ENCODE measurements at regions not wholly inside any gene's neighbourhood (a gene's known extent, or its start where the extent isn't known, plus 50 kb on each side); places are given as distances from the start of the nearest gene placed in this dataset.

DNA sequence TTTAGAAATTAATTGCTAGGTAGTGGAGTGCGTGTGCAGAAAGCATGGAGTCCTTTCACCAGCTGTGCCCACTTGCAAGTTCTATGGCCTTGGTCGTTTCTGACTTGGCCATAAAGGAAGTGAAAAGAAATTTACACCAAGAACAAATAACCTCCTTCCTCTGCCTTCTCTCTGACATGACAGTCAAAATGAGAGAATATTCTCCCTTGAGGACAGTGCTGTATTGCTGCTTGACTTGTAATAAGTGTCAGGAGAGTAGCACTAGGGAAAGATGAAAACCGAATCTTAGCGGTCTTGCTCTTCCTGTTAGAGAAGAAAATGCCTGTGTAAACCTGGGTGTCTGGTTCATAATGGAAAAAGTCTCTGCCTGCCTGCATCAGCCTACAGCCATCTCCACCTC is 333.1 kb upstream of the RAG2 start:
- DNase-seq = no peak

DNA sequence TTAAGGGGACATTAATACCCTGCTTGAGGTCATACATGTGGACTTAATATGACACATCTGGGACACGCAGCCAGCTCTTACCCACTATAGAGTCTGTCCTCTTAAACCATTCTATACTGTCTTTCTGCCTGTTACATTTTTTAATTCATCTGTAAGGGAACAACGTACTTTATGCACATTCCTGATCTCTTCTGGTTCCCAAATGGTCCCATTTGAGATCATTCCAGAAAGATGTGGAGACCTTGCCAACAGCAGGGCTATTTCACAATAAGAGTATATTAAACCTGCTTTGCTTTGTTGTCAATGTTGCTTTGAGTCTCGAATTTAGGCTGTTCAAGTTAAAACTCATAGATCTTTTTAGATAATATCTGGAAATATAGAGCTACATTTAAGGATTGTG is 332.2 kb upstream of the RAG2 start:
- DNase-seq = no peak

DNA sequence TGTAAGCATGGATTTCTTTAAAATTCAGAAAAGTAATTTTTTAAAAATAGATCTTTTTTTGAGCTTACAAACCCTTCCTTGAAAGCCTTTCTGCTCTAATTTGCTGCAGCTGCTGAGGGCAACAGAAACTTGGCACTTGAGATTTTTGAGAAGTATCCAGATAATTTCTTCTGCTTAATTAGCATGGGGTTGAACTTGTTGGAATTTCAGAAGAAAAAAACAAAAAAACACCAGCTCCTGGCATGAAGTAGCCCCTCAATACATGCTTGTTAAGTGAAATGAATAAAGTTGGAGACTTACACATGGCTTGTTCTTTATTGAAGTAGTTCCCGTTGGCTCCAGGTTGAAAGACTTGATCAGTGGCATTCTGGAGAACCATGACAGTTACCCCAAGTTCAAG is 331.4 kb upstream of the RAG2 start:
- DNase-seq = no peak

DNA sequence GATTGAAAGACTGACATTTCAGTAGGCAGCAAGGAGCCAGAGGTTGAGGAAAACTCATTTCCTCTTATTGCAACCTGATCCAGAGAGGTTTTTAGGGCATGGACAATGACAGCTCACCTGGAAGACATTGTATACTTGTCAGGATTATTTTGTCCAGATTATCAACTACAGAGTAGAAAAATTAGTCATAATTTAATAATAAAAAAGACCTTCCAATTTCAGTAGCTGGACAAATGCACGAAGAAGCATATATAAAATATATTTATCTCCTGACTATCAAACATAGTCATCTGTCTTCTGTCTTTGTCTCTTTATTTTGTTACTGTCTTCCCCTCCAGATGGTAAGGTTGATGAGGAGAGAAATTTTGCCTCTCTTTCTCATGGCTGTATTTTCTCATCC is 330.6 kb upstream of the RAG2 start:
- no peak for DNase-seq

DNA sequence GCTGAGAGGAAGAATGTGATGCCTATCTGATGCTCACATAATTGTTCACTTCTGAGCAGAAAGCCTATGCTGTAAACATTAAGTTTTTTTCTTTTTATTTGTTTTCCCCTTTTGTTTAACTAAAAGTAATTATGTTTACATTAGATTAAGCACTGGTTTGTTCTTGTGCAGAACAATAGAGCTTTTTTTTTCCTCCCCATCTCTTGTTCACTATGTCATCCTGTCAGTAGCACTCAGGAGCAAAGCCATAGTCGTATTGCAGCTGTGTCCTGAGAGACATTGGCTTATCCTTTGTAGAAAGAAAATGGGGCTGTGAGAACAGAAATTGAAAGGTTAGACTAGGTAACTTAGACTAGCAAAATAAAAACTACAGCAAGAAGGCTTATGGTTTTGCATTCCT is 301.8 kb upstream of the RAG2 start:
- no peak for DNase-seq

DNA sequence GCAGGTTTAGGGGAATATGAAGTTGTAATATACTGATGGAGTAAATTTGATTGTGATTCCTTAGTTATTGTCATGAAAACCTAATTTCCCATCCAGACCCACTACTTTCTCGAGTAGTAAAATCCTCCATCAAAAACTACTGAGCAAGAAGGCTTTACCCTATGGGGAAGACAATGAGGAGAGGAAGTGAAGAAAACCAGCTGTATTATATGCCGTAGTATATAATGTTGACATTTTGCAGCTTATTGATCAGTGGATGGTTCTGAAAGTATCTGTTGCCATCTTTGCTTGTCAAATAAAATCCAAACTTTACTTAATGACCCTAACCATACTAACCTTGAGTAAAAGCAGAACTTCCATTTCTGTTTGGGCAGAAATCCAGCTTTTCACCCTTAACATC is 292.8 kb upstream of the RAG2 start:
- DNase-seq = no peak

DNA sequence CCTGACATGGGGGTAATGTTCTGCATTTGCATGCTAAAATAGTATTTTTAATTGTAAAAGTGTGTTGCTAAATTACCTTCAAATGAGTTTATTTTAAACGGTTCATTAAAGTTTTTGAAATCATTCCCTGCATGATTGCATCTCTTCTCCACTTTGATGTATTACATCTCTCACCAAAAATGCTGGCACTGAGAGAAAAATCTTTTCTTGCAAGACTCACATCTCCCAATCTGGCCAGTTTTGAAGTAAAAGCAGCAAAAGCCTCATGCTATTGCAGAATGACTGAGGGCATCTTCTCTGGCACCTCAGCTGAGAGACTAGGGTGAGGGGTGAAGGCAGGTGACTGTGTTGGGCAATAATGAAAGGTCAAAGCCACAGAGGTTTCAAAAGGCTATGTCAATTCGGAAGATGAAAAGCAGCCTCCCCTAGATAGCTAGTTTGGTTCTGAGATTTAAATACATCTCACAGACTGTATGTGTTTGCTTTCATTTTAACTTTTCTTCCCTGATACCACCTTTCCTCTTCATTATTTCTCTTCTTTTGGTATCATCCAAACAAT is 292.2 kb upstream of the RAG2 start:
- DNase-seq = no peak

DNA sequence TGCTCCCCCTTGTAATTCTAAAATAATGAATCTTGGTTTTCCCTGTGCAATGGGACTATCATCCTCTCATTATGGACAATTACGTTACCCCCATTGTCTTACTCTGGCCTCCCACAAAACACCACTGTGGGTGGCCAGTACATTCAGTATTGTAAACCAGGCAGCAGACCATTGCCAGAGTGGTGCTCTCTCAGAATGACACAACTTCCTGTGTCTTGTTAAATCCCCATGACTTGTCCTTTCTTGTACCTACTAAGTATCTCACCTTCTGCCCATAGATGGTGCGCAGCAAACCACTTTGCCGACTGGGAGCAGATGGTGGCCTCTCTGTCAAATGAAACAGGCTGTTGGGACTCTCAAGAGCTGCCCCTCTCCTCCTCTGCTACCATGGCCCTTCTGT is 287.1 kb upstream of the RAG2 start:
- no peak for DNase-seq

DNA sequence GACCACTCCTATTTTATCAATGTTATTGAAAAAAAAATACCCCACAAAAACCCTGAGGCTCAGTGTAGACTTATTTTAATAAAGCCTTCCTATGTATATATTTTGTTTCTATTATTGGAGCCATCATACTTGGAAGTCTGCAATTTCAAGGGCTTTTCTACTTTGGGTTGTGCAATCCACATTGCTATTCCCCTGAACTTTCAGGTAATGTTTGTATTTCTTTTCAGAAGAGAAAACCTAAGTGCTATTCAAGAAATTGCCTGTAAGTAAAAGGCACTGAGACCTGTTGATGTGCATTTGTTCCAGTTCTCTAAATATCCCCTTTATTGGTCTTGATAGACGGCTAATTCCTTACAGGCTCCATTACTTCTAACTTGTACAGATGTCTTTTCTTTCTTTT is 280.7 kb upstream of the RAG2 start:
- no peak for DNase-seq

DNA sequence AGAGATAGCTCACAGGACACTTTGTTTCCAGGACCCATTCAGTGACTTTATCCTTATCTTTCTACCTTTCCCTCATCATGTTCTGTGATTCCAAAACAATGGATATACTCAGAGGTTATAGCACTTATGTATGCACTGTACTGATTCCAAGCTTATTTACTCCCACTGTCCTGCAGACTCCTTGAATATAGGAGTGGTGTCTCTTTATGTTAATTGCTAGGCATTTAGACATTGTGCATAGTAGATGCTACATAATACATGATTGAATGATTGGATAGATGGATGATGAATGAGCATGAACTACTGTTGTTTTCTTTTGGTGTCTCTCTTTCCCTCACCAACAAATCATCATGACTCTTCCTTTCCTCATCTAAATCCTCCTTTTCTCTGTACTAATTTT is 279.1 kb upstream of the RAG2 start:
- DNase-seq = no peak

DNA sequence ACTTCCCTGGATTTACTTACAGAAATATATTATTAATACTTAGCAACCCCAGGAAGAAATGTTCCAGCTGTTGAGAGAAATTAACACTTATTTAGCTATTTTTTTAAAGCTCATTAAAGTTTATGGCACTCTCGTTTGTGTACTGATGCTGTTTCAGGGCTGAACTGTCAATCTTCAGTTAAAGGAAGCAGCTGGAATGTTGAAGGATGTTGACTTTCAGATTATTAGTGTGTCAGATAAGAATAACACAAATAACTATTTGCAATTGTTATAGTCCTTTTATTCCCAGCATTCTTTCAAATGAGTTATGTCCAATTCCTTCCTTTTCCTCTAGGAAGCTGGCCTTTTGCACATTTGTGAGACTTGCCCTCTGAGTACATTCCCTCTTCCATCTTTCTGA is 278.2 kb upstream of the RAG2 start:
- no peak for DNase-seq

DNA sequence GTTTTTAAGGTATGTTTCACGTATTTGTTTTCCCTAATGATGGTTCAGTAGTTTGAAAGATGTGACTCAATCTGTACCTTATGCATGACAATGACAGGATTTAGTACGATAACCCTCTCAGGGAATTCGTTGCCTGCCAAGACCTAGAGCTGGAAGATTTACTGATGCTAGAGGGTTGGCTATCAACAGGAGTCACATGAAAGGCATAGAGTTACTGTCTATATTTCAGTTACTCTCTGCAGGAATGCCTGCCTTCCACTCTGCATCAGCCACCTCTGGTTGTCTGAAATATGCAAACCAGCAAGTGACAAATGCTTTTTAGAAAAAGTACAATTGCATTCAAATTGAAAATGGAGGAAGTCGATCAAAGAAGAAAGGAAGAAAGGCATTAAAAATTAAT is 276.3 kb upstream of the RAG2 start:
- DNase-seq = no peak

DNA sequence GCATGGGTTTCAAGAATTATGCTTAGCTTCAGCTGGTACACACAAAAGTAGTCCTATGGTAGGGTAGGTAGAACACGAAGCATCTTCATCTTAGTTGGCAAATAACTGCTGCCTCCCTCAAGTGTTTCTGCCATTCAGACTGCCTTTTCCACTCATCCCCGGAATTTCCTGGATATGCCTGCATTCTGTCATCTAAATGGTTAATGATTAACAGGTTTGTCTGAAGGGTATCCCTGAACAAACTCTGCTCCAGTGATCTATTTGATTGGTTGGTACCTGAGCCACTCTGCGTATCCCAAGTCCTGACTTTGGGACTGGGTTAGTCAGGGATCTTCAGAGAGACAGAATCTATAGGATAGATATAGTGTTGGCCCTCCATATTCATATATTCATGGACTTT is 272.3 kb upstream of the RAG2 start:
- no peak for DNase-seq

DNA sequence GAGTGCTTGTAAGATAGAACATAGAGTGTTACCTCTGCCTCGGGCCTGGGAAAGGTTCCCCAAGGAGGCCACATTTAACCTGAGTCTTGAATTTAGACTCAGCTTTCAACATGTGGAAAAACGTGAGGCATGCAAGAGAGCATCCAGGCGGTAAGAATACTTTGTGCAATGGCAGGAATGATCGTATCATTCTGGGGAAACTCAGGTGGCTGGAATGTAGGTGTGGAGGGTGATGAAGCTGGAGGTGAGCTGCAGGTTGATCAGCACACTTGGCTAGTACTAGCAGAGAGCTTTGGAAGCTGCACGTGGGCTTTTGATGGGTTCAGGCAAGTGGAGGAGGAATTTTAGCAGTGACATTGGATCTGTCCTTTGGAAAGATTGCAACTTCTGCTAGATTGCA is 270.3 kb upstream of the RAG2 start:
- DNase-seq = no peak

DNA sequence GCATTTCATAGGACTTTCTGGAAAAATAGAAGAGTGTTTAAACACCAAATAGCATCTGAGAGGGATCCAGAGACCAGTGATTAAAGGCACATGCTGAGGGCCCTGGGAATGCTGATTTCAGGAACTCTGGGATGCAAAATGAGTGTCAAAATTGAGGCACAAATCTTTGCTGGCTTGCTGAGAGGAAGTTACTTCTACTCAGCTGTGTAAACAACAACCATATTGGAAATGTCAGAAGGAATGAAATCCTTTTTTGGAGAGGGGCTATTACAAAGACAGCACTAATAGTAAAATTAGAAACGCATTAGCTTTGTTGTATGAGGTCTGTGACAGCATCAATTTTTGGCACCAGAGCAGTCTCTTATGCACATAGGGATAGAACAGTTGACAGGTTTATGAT is 267.8 kb upstream of the RAG2 start:
- DNase-seq = no peak

DNA sequence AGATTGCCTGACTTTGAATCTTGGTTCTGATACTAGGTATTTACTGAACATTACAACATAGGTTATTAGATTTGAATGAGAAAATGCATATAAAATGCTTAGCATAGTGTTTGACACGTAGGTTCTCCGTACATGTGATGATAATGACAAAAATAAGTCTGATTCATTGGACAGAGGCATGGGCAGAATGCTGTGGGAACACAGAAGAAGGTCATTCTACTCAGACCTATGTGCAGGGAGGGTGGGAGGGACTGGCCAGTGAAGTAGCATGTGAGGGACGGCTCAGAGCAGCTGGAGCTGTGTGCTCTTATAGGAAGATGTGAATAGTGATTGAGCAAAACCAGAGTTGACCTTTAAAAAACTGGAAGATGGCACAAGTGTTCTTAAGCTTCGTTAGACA is 256.8 kb upstream of the RAG2 start:
- no peak for DNase-seq

DNA sequence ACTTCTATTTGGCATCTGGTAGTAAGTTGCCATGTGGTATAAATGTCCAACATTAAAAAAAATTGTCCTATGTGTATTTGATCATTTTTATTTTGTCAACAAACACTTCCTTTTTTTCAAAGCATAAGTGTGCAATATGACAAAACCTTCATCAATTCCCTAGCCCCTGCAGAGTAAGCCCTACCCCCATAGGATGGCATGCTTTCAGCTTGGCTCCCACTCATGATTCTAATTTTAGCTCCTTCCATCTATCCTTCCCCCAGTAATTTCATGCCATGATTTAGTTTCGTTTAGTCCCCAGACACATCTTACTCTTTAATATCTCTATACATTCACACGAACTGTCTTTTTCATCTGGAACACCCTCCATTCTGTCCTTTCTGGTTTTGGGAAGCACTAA is 250.6 kb upstream of the RAG2 start:
- DNase-seq = no peak

DNA sequence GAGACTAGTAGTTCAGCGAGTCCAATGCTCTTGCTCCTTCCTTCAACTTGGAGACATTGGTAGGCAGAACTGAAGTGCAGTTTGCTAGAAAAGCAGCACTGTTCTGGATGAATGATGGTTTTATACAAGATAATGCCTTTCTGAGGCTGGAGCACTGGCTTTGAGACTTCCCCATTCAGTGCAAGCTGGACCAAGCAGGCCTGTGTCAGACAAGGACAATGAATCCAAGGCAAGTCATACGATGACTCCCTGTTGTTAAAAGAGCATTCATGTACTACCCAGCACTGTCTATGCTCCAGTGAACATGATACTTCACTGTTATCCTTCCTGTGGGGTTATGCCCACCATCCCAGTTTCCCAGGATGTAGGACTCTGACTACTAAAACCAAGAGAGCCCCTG is 242.3 kb upstream of the RAG2 start:
- DNase-seq = no peak

DNA sequence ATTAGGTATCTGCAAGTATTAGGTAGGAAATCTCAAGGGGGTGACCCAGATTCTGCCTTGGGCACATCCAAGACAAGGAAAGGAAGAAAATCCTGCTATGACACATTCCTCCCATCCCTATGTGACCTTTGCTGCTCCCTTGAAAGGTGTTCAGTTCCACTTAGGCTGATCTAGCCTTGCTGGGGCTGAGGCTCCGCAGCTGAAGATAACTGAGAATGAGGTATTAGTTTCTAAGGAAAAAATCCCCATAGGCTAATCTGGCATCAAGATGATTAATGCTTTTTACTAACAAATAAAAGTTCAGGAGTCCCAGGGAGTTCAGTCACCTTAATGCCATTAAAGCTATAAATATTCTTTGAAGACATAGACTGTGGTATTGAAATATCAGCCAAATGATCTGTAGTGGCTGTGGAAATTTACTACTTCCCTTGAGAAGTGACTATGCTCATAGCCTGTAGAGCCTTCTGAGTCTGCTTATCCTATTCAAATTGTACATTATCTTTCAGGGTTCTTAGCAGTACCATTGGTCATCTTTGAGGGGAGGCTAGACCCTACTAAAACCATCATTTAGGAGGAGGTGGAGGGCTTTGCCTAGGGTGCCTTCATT is 239.9 kb upstream of the RAG2 start:
- no peak for DNase-seq

DNA sequence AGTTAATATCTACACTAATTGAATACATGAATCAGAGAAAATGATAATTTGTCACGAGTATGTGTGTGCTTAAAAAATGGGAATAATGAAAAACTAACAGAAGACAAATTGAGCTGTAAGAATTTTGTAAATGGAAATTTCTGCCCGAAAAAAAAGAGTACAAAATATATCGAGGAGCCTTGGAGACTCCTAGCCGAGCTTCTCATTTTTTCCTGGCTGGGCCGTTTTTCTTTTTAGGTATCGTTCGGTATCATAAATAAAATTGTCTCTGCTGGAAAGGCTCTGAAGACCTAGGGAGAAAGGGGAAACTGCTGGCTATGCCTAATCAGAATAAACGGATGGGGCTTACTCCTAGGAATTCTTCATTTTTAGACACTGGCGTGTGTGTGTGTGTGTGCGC is 227.2 kb upstream of the RAG2 start:
- no peak for DNase-seq

DNA sequence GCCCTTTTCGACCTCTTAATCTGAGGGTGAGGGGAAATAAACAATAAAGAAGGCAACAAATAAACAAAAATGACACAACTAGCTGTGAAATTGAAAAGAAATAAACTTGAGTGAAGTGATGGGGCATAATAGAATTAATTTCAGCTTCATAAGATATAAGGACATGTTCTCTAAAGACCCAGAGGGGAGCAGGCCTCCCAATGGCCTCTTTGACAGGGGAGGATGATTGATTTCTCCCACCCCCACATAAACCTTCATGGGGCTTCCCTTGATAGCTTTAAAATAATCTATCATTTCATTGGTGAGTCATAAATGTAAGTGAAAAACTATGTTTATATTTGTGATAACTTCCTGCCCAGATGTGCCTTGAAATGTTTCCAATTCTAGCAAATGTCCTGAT is 226.3 kb upstream of the RAG2 start:
- no peak for DNase-seq

DNA sequence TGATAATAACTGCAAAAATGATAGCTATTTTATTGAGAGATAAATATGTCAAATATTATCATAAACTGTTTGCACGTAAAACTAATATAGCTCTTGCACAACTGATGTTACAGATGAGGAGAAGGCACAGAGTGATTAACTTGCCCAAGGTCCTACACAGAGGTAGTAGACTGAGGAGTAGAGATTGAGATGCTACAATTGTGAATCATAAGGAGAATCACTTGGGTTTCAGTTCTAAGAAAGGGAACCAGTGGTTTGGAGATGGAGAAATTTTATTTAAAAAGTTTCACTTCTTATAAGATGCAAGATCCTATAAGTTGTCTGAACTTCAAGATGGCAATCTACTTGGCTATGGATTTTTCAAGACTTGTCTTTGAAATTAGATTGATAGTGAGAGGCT is 224.8 kb upstream of the RAG2 start:
- DNase-seq = no peak

DNA sequence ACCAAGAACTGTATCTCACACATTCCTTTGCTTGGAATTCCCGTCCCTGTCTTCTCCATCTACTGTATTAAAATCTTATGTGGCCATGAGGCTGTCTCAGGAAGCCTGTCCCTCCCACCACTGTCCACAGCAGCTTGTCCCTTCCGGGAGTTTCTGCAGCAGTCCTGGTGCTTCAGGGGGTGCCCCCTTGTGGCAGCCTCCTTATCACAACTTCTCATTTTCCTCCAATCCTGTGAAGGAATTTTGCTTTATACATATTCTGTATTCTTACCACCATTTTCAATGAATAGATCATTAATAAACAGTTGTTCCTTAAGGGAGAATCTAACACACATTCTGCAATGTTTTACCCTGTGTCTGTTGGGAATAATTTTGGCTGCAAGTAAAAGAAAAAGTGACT is 220.4 kb upstream of the RAG2 start:
- peak in 1 of 2 donors; percentile 20 for DNase-seq

DNA sequence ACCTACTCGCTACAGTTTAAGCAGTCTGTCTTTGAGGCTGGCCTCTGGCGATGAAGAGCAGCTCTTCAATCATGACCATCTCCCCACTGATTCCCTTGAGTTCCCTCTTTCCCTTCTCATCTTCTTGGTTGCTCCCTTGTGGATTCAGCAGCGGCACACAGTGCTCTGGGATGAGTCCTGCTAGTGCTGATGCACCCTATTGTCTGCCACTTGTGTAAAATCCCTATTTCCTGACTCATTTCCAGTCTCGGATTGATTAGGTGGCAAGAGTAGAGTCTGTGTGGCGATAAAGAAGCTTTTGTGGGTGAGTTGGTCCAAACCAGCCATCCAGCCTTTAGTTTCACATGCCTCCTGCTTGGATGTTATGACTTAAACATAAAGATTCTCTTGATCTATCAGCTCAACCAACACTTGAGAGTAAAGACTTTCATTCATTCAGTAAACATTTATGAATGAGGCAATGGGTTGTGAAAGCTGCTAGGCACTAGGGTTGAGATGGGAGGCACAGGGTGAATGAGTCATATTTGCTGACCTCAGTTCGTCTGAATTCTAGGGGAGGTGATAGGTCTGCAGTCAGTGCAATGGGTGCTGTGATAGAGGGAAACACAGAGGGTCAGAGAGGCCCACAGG is 219.4 kb upstream of the RAG2 start:
- DNase-seq = no peak

DNA sequence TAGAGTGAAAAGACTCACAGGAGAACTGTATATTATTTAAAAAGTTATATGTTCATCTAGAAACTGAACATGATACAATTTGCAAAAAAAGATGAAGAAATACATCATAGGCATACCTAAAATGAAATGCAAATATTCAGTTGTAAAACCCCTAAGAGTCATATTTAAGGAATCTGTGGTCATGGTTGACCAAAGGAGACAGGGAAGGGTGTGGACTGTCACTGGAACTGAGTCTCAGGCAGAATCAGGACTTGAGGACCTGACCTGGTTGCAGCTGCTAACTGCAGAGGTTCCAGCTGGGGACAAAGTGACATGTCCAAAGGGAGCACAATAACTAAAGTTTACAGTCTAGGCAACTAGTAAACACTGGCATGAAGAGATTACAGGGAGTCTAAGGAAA is 211.3 kb upstream of the RAG2 start:
- DNase-seq = no peak

All from inflammatory macrophage treated with lipopolysaccharide for 1 hour (primary cell).